WERI-Rb-1 (cell line): ENCODE measurements at regions not wholly inside any gene's neighbourhood (a gene's known extent, or its start where the extent isn't known, plus 50 kb on each side); places are given as distances from the start of the nearest gene placed in this dataset.

Experiments
- DNase-seq: peaks from one replicate; pipeline ENCODE4 v3.0.0-alpha.2; 2020
- H3K27ac ChIP-seq: fragments of 250-450 bp; sonication (Bioruptor Pico); 2 replicates; pipeline ENCODE4 v1.5.1; 2020; ENCODE audit warnings: mild to moderate bottlenecking, moderate library complexity
- H3K27me3 ChIP-seq: fragments of 250-450 bp; sonication (Bioruptor Pico); 2 replicates; pipeline ENCODE4 v1.5.1; 2021; ENCODE audit warnings: mild to moderate bottlenecking, low read depth, moderate library complexity; ENCODE audit not compliant: insufficient read depth, severe bottlenecking
- H3K36me3 ChIP-seq: fragments of 250-450 bp; sonication (Bioruptor Pico); 2 replicates; pipeline ENCODE4 v1.5.1; 2020; ENCODE audit warnings: mild to moderate bottlenecking, moderate library complexity
- H3K4me3 ChIP-seq: 2 replicates; pipeline ENCODE4 v1.5.1; 2011; ENCODE audit warnings: low read depth, mild to moderate bottlenecking, control low read depth, low read length
- H3K9me3 ChIP-seq: fragments of 250-450 bp; sonication (Bioruptor Pico); 2 replicates; pipeline ENCODE4 v1.5.1; 2021; ENCODE audit warnings: mild to moderate bottlenecking, moderate library complexity; ENCODE audit not compliant: severe bottlenecking
- TF ChIP-seq, protein P1 (sequence below): IDR thresholded peaks from 2 replicates; pipeline ENCODE4 v1.5.1; 2011; ENCODE audit warnings: low read depth, mild to moderate bottlenecking, control low read depth, inconsistent platforms, low read length

DNA sequence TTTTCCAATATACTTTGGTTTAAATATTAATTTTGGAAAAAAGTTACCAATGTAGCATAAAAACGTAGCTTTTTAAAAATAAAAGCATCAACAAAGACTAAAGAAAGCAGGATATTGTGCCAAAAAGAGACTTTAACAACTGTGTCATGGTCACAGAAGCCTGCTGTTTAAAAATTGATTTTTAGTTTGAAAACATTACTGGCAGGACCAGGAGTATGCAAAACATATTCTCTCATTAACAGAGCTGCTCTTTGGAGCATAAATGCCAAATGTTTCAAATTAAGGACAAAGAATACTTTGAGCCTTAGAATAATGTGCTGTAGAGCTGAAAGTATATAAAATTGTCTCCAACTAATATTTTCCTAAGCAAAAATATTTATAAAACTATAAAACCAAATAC is 279.0 kb downstream of the ARAP2 start:
- DNase-seq: no peak
- H3K36me3 ChIP-seq: no peaks in the 10 kb centered on the region
- H3K27me3 ChIP-seq: no peaks in the 10 kb centered on the region
- no peaks in the 10 kb centered on the region for H3K9me3 ChIP-seq
- no peak overlapping the region for H3K27ac ChIP-seq
- TF ChIP-seq, protein P1, sequence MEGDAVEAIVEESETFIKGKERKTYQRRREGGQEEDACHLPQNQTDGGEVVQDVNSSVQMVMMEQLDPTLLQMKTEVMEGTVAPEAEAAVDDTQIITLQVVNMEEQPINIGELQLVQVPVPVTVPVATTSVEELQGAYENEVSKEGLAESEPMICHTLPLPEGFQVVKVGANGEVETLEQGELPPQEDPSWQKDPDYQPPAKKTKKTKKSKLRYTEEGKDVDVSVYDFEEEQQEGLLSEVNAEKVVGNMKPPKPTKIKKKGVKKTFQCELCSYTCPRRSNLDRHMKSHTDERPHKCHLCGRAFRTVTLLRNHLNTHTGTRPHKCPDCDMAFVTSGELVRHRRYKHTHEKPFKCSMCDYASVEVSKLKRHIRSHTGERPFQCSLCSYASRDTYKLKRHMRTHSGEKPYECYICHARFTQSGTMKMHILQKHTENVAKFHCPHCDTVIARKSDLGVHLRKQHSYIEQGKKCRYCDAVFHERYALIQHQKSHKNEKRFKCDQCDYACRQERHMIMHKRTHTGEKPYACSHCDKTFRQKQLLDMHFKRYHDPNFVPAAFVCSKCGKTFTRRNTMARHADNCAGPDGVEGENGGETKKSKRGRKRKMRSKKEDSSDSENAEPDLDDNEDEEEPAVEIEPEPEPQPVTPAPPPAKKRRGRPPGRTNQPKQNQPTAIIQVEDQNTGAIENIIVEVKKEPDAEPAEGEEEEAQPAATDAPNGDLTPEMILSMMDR: no peak
- H3K4me3 ChIP-seq: no peak overlapping the region

GRCh38 chr4:35966566-35966965 is 277.7 kb downstream of the ARAP2 start:
- no peak for DNase-seq
- H3K27ac ChIP-seq: no peak overlapping the region
- TF ChIP-seq, protein P1: no peak

GRCh38 chr4:35970366-35970960 is 273.9 kb downstream of the ARAP2 start:
- Histone ChIP-seq H3K36me3 (no peaks in the 10 kb centered on the region), H3K27ac (no peak overlapping the region), H3K9me3 (no peaks in the 10 kb centered on the region), H3K27me3 (no peaks in the 10 kb centered on the region), H3K4me3 (no peak overlapping the region)
- TF ChIP-seq, protein P1: no peak
- no peak for DNase-seq

More at GRCh38 chr4:35966566-35966965, 277.7 kb downstream of the ARAP2 start:
- Histone ChIP-seq H3K27me3 (no peaks in the 10 kb centered on the region), H3K36me3 (no peaks in the 10 kb centered on the region), H3K9me3 (no peaks in the 10 kb centered on the region), H3K4me3 (no peak overlapping the region)

DNA sequence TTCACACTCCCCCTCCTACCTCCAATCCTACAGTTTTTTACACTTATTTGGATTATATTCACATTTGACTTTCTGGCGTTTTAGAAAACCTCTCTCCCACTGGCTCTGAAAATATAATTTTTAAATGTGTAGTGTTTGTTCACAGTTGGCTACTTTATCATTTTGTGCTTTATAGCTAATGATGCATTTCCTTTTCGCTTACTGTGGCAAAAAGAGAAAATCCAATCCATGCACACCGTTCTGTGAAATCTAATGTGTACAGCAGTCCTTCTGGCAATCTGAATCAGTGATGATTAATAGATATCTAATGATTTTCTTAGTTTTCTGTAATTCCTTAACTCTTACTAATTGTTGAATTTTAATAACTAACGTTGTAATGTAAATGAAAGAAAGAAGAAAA is 271.5 kb downstream of the ARAP2 start:
- TF ChIP-seq, protein P1: no peak
- no peak overlapping the region for H3K4me3 ChIP-seq

DNA sequence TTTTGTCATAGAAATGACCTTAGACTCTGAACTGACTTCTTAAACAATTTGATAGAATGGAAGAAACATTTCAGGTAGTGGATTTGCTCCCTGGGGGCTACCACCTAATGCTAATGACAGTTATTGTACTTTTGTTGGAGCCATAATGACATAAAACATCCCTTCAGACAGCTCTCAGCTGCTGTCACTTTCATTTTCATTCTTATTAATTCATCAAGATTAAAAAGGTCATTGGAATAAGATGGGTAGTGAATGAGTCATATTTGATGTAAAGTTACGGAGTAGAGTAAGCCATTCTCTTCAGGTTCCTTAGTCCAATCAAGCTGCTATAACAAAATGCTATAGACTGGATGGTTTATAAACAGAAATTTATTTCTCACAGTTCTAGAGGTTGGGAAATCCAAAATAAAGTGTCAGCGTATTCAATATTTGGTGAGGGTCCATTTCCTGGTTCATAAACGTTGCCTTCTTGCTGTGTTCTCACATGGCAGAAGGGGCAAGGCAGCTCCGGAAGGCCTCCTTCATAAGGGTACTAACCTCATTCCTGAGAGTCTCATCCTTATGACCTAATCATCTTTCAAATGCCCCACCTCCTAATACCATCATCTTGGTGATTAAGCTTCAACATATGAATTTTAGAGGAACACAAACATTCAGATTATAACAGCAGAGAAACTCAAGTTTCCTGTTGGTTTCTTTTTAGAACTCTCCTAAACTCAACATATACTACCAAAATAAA is 268.5 kb downstream of the ARAP2 start:
- Histone ChIP-seq H3K9me3 (no peaks in the 10 kb centered on the region), H3K4me3 (no peak overlapping the region), H3K36me3 (no peaks in the 10 kb centered on the region), H3K27ac (no peak overlapping the region), H3K27me3 (no peaks in the 10 kb centered on the region)
- no peak for DNase-seq
- TF ChIP-seq, protein P1: no peak

More for the DNA sequence above, 271.5 kb downstream of the ARAP2 start:
- H3K9me3 ChIP-seq: no peaks in the 10 kb centered on the region
- H3K36me3 ChIP-seq: no peaks in the 10 kb centered on the region
- no peak overlapping the region for H3K27ac ChIP-seq
- no peaks in the 10 kb centered on the region for H3K27me3 ChIP-seq
- no peak for DNase-seq
